SK-N-SH treated with all-trans-retinoic acid at 6 μM for 48 hours (cell line): ENCODE measurements at regions not wholly inside any gene's neighbourhood (a gene's known extent, or its start where the extent isn't known, plus 50 kb on each side); places are given as distances from the start of the nearest gene placed in this dataset.
"Not testable (repeated sequence)": the region's sequence is repeated elsewhere in the genome, so short reads cannot be mapped to it uniquely, and the experiment has no call there.

Experiments
- ARNTL ChIP-seq: fragments of 450-650 bp; formaldehyde crosslinking; IDR thresholded peaks from 2 replicates; pipeline ENCODE4 v1.5.0; 2020; ENCODE audit warnings: low read depth, mild to moderate bottlenecking, moderate library complexity, borderline replicate concordance
- CSDC2 ChIP-seq: fragments of 250-450 bp; sonication (Bioruptor Pico); IDR thresholded peaks from 2 replicates; pipeline ENCODE4 v1.5.0; 2020; ENCODE audit warnings: mild to moderate bottlenecking, moderate library complexity
- ESRRG ChIP-seq: fragments of 250-450 bp; sonication (Bioruptor Pico); IDR thresholded peaks from 2 replicates; pipeline ENCODE4 v1.6.1; 2021; ENCODE audit warnings: mild to moderate bottlenecking
- GLIS3 ChIP-seq: fragments of 250-450 bp; sonication (Bioruptor Pico); IDR thresholded peaks from 2 replicates; pipeline ENCODE4 v1.5.0; 2020; ENCODE audit warnings: mild to moderate bottlenecking, moderate library complexity
- PPARA ChIP-seq: fragments of 250-450 bp; sonication (Bioruptor Pico); IDR thresholded peaks from 2 replicates; pipeline ENCODE4 v1.5.0; 2020; ENCODE audit warnings: mild to moderate bottlenecking, borderline replicate concordance
- ZC3H10 ChIP-seq: fragments of 250-450 bp; sonication (Bioruptor Pico); IDR thresholded peaks from 2 replicates; pipeline ENCODE4 v1.5.1; 2021; ENCODE audit warnings: mild to moderate bottlenecking, moderate library complexity
- ZFP3 ChIP-seq: fragments of 250-450 bp; sonication (Bioruptor Pico); IDR thresholded peaks from 2 replicates; pipeline ENCODE4 v1.5.0; 2020; ENCODE audit warnings: mild to moderate bottlenecking, moderate library complexity
- ZFP30 ChIP-seq: fragments of 450-650 bp; formaldehyde crosslinking; IDR thresholded peaks from 2 replicates; pipeline ENCODE4 v1.5.0; 2022; ENCODE audit warnings: mild to moderate bottlenecking, moderate library complexity
- ZNF565 ChIP-seq: fragments of 450-650 bp; formaldehyde crosslinking; conservative IDR thresholded peaks from 2 replicates; pipeline ENCODE4 v1.5.0; 2020; ENCODE audit warnings: low read depth, mild to moderate bottlenecking, moderate library complexity
- ZNF8 ChIP-seq: fragments of 450-650 bp; formaldehyde crosslinking; IDR thresholded peaks from 2 replicates; pipeline ENCODE4 v1.5.0; 2020; ENCODE audit warnings: mild to moderate bottlenecking, moderate library complexity
- TF ChIP-seq, protein P1 (sequence below): fragments of 250-450 bp; sonication (Bioruptor Pico); IDR thresholded peaks from 2 replicates; pipeline ENCODE4 v1.8.0; 2020; ENCODE audit warnings: mild to moderate bottlenecking, moderate library complexity, borderline replicate concordance
- TF ChIP-seq, protein P2 (sequence below): fragments of 250-450 bp; sonication (Bioruptor Pico); IDR thresholded peaks from 2 replicates; pipeline ENCODE4 v1.5.0; 2020; ENCODE audit warnings: mild to moderate bottlenecking, moderate library complexity
- TF ChIP-seq, protein P3 (sequence below): fragments of 250-450 bp; sonication (Bioruptor Pico); IDR thresholded peaks from 2 replicates; pipeline ENCODE4 v1.8.0; 2021; ENCODE audit warnings: low read depth, mild to moderate bottlenecking, moderate library complexity, borderline replicate concordance
- TF ChIP-seq, protein P4 (sequence below): fragments of 250-450 bp; sonication (Bioruptor Pico); IDR thresholded peaks from 2 replicates; pipeline ENCODE4 v1.5.1; 2021; ENCODE audit warnings: mild to moderate bottlenecking, moderate library complexity

DNA sequence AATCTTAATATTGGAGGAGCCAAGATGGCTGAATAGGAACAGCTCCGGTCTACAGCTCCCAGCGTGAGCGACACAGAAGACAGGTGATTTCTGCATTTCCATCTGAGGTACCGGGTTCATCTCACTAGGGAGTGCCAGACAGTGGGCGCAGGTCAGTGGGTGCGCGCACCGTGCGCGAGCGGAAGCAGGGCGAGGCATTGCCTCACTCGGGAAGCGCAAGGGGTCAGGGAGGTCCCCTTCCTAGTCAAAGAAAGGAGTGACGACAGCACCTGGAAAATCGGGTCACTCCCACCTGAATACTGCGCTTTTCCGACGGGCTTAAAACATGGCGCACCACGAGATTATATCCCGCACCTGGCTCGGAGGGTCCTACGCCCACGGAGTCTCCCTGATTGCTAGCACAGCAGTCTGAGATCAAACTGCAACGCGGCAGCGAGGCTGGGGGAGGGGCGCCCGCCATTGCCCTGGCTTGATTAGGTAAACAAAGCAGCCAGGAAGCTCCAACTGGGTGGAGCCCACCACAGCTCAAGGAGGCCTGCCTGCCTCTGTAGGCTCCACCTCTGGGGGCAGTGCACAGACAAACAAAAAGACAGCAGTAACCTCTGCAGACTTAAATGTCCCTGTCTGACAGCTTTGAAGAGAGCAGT is 383.9 kb upstream of the CDIN1 start:
- TF ChIP-seq ZNF565 (CRISPR knock-in tag); ARNTL (CRISPR knock-in tag); ZNF8 (CRISPR knock-in tag); CSDC2 (CRISPR knock-in tag); ZFP30 (CRISPR knock-in tag); ZC3H10 (CRISPR knock-in tag); GLIS3 (CRISPR knock-in tag); PPARA (CRISPR knock-in tag); ESRRG (CRISPR knock-in tag); ZFP3: not testable (repeated sequence)
- TF ChIP-seq, protein P1, sequence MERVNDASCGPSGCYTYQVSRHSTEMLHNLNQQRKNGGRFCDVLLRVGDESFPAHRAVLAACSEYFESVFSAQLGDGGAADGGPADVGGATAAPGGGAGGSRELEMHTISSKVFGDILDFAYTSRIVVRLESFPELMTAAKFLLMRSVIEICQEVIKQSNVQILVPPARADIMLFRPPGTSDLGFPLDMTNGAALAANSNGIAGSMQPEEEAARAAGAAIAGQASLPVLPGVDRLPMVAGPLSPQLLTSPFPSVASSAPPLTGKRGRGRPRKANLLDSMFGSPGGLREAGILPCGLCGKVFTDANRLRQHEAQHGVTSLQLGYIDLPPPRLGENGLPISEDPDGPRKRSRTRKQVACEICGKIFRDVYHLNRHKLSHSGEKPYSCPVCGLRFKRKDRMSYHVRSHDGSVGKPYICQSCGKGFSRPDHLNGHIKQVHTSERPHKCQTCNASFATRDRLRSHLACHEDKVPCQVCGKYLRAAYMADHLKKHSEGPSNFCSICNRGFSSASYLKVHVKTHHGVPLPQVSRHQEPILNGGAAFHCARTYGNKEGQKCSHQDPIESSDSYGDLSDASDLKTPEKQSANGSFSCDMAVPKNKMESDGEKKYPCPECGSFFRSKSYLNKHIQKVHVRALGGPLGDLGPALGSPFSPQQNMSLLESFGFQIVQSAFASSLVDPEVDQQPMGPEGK (CRISPR knock-in tag) = not testable (repeated sequence)
- TF ChIP-seq, protein P2, sequence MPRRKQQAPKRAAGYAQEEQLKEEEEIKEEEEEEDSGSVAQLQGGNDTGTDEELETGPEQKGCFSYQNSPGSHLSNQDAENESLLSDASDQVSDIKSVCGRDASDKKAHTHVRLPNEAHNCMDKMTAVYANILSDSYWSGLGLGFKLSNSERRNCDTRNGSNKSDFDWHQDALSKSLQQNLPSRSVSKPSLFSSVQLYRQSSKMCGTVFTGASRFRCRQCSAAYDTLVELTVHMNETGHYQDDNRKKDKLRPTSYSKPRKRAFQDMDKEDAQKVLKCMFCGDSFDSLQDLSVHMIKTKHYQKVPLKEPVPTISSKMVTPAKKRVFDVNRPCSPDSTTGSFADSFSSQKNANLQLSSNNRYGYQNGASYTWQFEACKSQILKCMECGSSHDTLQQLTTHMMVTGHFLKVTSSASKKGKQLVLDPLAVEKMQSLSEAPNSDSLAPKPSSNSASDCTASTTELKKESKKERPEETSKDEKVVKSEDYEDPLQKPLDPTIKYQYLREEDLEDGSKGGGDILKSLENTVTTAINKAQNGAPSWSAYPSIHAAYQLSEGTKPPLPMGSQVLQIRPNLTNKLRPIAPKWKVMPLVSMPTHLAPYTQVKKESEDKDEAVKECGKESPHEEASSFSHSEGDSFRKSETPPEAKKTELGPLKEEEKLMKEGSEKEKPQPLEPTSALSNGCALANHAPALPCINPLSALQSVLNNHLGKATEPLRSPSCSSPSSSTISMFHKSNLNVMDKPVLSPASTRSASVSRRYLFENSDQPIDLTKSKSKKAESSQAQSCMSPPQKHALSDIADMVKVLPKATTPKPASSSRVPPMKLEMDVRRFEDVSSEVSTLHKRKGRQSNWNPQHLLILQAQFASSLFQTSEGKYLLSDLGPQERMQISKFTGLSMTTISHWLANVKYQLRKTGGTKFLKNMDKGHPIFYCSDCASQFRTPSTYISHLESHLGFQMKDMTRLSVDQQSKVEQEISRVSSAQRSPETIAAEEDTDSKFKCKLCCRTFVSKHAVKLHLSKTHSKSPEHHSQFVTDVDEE = not testable (repeated sequence)
- TF ChIP-seq, protein P3, sequence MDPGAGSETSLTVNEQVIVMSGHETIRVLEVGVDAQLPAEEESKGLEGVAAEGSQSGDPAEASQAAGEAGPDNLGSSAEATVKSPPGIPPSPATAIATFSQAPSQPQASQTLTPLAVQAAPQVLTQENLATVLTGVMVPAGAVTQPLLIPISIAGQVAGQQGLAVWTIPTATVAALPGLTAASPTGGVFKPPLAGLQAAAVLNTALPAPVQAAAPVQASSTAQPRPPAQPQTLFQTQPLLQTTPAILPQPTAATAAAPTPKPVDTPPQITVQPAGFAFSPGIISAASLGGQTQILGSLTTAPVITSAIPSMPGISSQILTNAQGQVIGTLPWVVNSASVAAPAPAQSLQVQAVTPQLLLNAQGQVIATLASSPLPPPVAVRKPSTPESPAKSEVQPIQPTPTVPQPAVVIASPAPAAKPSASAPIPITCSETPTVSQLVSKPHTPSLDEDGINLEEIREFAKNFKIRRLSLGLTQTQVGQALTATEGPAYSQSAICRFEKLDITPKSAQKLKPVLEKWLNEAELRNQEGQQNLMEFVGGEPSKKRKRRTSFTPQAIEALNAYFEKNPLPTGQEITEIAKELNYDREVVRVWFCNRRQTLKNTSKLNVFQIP (CRISPR knock-in tag) = not testable (repeated sequence)
- TF ChIP-seq, protein P4, sequence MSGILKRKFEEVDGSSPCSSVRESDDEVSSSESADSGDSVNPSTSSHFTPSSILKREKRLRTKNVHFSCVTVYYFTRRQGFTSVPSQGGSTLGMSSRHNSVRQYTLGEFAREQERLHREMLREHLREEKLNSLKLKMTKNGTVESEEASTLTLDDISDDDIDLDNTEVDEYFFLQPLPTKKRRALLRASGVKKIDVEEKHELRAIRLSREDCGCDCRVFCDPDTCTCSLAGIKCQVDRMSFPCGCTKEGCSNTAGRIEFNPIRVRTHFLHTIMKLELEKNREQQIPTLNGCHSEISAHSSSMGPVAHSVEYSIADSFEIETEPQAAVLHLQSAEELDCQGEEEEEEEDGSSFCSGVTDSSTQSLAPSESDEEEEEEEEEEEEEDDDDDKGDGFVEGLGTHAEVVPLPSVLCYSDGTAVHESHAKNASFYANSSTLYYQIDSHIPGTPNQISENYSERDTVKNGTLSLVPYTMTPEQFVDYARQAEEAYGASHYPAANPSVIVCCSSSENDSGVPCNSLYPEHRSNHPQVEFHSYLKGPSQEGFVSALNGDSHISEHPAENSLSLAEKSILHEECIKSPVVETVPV = not testable (repeated sequence)
